Smooth muscle cell (in vitro differentiated cells): ENCODE measurements at regions not wholly inside any gene's neighbourhood (a gene's known extent, or its start where the extent isn't known, plus 50 kb on each side); places are given as distances from the start of the nearest gene placed in this dataset.

ENCODE experiments used
- DNase-seq: peaks from one replicate; lab custom pipeline; 2025; ENCODE audit not compliant: unreplicated experiment; lab: John Stamatoyannopoulos, UW
- H2AFZ ChIP-seq: fragments of 200-600 bp; sonication (generic); 2 replicates; pipeline ENCODE4 v1.6.0; 2016; ENCODE audit warnings: antibody characterized with exemption, low read depth, mild to moderate bottlenecking
- H3F3A ChIP-seq: fragments of 200-600 bp; sonication (generic); 2 replicates; pipeline ENCODE4 v1.6.0; 2017; ENCODE audit warnings: antibody characterized with exemption, low read depth
- H3K27ac ChIP-seq: fragments of 200-600 bp; sonication (generic); 2 replicates; pipeline ENCODE4 v1.5.1; 2016; ENCODE audit warnings: low read depth, mild to moderate bottlenecking
- H3K27me3 ChIP-seq: fragments of 200-600 bp; sonication (generic); 2 replicates; pipeline ENCODE4 v1.6.1; 2016; ENCODE audit warnings: low read depth, mild to moderate bottlenecking
- H3K36me3 ChIP-seq: fragments of 200-600 bp; sonication (generic); 2 replicates; pipeline ENCODE4 v1.5.1; 2016; ENCODE audit warnings: low read depth
- H3K4me1 ChIP-seq: fragments of 200-600 bp; sonication (generic); 2 replicates; pipeline ENCODE4 v1.5.1; 2016; ENCODE audit warnings: low read depth
- H3K4me2 ChIP-seq: fragments of 200-600 bp; sonication (generic); 2 replicates; pipeline ENCODE4 v1.6.0; 2016; ENCODE audit warnings: mild to moderate bottlenecking
- H3K4me3 ChIP-seq: fragments of 200-600 bp; sonication (generic); 2 replicates; pipeline ENCODE4 v1.5.1; 2016; ENCODE audit warnings: mild to moderate bottlenecking
- H3K79me2 ChIP-seq: fragments of 200-600 bp; sonication (generic); 2 replicates; pipeline ENCODE4 v1.6.0; 2016; ENCODE audit warnings: low read depth, mild to moderate bottlenecking
- H3K9ac ChIP-seq: fragments of 200-600 bp; sonication (generic); 2 replicates; pipeline ENCODE4 v1.6.0; 2016; ENCODE audit warnings: low read depth
- H3K9me3 ChIP-seq: fragments of 200-600 bp; sonication (generic); replicated peaks from 2 replicates; pipeline ENCODE4 v1.5.1; 2016; ENCODE audit warnings: low read depth
- H4K20me1 ChIP-seq: fragments of 200-600 bp; sonication (generic); 2 replicates; pipeline ENCODE4 v1.6.0; 2016; ENCODE audit warnings: low read depth
- WGBS: methylation state at CpG from one replicate; pipeline ENCODE4 v1.1.7; 2016; ENCODE audit warnings: low lambda C conversion rate; 5-methylcytosine and 5-hydroxymethylcytosine counted together
- TF ChIP-seq, protein P1 (sequence below): fragments of 200-600 bp; sonication (generic); IDR thresholded peaks from 2 replicates; pipeline ENCODE4 v1.5.1; 2017; ENCODE audit warnings: borderline replicate concordance, mild to moderate bottlenecking, antibody characterized with exemption; ENCODE audit not compliant: insufficient read depth, poor library complexity, severe bottlenecking

DNA sequence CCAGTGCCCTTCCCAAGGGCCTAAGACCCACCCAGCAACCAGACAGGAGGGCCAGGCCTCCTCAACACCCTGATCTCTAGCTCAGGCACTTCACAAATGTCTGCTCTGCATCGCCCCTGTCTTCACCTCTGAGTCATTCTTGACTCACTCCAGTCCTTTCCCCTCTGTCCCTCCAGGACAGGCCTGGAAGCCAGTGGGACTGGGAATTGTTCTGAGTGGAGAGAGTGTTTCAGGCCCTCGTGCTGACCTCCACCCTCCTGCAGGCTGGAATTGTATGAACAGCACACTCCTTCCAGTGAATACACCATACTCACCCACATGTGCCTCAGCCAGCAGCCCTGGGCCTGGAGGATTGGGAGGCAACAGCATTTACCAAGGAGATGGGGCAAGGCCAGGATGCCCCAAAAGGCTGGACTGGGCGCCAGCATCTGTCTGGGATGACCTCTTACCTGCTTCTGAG, 304.2 kb downstream of the CYP26B1 start:
- Histone ChIP-seq H3K9ac (no peak overlapping the region), H3K4me3 (no peak overlapping the region), H3K27ac (no peak overlapping the region), H3F3A (no peaks in the 10 kb centered on the region), H3K36me3 (no peaks in the 10 kb centered on the region), H3K79me2 (no peaks in the 10 kb centered on the region), H4K20me1 (no peaks in the 10 kb centered on the region), H3K27me3 (peaks cover 3% of the 10 kb centered on the region), H3K9me3 (no peaks in the 10 kb centered on the region), H3K4me1 (no peaks in the 10 kb centered on the region), H3K4me2 (no peak overlapping the region), H2AFZ (no peak overlapping the region)
- no peak for DNase-seq
- 38% methylated on average over 3 of the region's 3 CpGs for WGBS
- TF ChIP-seq, protein P1, sequence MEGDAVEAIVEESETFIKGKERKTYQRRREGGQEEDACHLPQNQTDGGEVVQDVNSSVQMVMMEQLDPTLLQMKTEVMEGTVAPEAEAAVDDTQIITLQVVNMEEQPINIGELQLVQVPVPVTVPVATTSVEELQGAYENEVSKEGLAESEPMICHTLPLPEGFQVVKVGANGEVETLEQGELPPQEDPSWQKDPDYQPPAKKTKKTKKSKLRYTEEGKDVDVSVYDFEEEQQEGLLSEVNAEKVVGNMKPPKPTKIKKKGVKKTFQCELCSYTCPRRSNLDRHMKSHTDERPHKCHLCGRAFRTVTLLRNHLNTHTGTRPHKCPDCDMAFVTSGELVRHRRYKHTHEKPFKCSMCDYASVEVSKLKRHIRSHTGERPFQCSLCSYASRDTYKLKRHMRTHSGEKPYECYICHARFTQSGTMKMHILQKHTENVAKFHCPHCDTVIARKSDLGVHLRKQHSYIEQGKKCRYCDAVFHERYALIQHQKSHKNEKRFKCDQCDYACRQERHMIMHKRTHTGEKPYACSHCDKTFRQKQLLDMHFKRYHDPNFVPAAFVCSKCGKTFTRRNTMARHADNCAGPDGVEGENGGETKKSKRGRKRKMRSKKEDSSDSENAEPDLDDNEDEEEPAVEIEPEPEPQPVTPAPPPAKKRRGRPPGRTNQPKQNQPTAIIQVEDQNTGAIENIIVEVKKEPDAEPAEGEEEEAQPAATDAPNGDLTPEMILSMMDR, result no peak

DNA sequence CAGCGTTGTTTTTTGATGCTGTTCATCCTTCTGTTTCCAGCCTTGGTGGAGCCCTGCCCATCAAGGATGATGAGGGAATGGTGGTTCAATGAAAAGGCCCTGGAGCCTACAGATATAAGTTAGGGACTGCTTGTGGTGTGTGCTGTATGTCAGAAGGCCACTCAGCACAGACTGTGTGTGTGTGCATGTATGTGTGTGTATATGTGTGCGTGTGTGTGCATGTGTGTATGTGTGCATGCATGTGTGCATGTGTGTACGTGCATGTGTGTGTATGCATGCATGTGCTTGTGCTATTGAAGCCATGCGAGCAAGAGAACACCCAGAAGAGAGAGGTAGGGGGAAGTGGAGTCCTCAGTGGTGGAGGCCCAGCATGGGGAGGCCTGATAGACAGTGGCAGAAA, 304.9 kb downstream of the CYP26B1 start:
- Histone ChIP-seq H3K4me2 (no peak overlapping the region), H2AFZ (no peak overlapping the region), H3K4me1 (no peaks in the 10 kb centered on the region), H4K20me1 (no peaks in the 10 kb centered on the region), H3K4me3 (no peak overlapping the region), H3K79me2 (no peaks in the 10 kb centered on the region), H3K9ac (no peak overlapping the region), H3K27ac (no peak overlapping the region), H3K27me3 (peaks cover 3% of the 10 kb centered on the region), H3K36me3 (no peaks in the 10 kb centered on the region), H3F3A (no peaks in the 10 kb centered on the region), H3K9me3 (no peaks in the 10 kb centered on the region)
- 88% methylated on average over 4 of the region's 4 CpGs for whole genome bisulfite sequencing
- DNase-seq, result no peak
- TF ChIP-seq, protein P1, result no peak

DNA sequence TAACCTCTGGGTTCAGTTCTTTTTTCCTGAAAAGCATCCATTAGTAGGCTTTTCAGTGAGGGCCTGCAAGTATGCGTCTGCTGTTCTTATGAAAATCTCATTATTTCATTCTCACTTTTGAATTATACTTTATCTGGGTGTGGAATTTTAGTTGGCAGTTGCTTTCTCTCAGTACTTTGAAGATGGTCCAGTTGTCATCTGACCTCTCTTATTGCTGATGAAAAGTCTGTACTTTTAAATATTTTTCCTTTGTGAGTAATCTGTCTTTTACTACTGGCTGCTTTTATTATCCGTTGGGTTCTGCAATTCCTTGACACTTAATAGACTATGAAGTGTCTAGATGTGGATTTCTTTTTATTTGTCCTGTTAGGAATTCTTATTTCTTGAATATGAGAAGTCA, 307.8 kb downstream of the CYP26B1 start:
- H3K4me3 ChIP-seq, result no peak overlapping the region
- H3K9me3 ChIP-seq, result no peaks in the 10 kb centered on the region
- no peaks in the 10 kb centered on the region for H3F3A ChIP-seq
- DNase-seq, result no peak
- no peaks in the 10 kb centered on the region for H3K4me1 ChIP-seq
- H3K4me2 ChIP-seq, result no peak overlapping the region
- H4K20me1 ChIP-seq, result no peaks in the 10 kb centered on the region
- WGBS, result 84% methylated on average over 2 of the region's 2 CpGs
- no peak overlapping the region for H2AFZ ChIP-seq
- no peak overlapping the region for H3K9ac ChIP-seq
- H3K79me2 ChIP-seq, result no peaks in the 10 kb centered on the region
- no peaks in the 10 kb centered on the region for H3K36me3 ChIP-seq
- peaks cover 3% of the 10 kb centered on the region for H3K27me3 ChIP-seq
- TF ChIP-seq, protein P1, result no peak
- H3K27ac ChIP-seq, result no peak overlapping the region

DNA sequence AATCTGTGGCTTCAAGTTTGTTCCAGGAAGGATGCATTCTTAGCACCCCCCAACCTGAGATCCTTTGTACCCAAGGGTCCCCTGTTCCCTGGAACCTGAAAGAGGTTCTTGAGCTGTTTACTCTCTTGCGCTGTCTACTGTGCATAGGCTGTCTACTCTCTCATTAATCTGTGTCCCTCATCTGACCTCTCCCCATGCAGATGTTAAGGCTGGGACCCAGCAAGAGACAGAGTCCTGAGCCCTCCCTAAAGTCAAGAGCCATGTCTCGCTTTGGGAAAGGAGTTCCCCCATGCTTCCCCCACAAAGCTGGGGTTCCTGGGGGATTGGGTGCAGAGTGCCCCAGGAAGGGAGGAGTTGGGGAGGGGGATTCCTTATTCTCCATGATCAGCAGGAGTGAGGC, 312.9 kb downstream of the CYP26B1 start:
- Histone ChIP-seq H3K36me3 (no peaks in the 10 kb centered on the region), H3K9me3 (no peaks in the 10 kb centered on the region), H3K4me3 (no peak overlapping the region), H3K4me1 (no peaks in the 10 kb centered on the region), H3K4me2 (no peak overlapping the region), H3K9ac (no peak overlapping the region), H3K79me2 (no peaks in the 10 kb centered on the region), H4K20me1 (no peaks in the 10 kb centered on the region), H3K27ac (no peak overlapping the region), H2AFZ (no peak overlapping the region), H3F3A (no peaks in the 10 kb centered on the region), H3K27me3 (no peaks in the 10 kb centered on the region)
- DNase-seq, result no peak
- TF ChIP-seq, protein P1, result no peak
- 88% methylated on average over 2 of the region's 2 CpGs for WGBS
